DMS153 treated with DMSO at 0.1 percent for 48 hours (cell line): ENCODE measurements at regions not wholly inside any gene's neighbourhood (a gene's known extent, or its start where the extent isn't known, plus 50 kb on each side); places are given as distances from the start of the nearest gene placed in this dataset.

Experiments
- DNase-seq: peaks from one replicate; lab custom pipeline; 2025; ENCODE audit not compliant: unreplicated experiment; lab: John Stamatoyannopoulos, UW

DNA sequence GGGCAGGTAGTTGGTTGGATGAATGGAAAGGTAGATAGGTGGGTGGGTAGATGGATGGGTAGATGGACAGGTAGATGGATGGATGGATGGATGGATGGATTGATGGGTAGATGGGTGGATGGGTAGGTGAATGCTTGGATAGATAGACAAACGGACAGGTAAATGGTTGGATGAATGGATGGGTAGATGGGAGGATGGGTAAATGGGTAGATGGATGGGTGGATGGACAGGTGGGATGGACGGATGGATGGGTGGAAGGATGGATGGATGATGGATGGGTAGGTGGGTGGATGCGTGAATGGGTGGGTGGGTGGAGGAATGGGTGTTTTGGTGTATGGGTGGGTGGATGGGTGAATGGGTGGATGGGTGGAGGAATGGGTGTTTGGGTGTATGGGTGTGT lies 50.1 kb upstream of the ASAP2 start:
- DNase-seq = no peak

- DNase-seq = no peak
These were observed 52.6 kb upstream of the ASAP2 start for GRCh38 chr2:9154061-9154460.

DNA sequence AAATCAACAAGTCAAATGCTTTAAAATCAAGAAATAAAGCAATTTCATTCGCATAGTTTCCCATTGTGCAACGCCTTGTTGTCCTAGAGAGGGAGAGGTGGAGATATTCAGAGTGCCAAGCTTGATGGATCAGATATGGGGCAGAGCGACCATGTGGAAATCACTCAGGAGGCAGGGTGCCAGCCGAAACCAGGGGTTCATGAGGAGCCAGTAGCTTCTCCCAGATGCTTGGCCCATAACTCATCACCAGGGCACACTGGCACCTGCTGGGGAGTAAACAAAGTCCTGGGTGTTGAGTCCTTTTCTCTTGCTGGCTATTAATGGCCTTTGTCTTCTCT lies 53.0 kb upstream of the ASAP2 start:
- no peak for DNase-seq

DNA sequence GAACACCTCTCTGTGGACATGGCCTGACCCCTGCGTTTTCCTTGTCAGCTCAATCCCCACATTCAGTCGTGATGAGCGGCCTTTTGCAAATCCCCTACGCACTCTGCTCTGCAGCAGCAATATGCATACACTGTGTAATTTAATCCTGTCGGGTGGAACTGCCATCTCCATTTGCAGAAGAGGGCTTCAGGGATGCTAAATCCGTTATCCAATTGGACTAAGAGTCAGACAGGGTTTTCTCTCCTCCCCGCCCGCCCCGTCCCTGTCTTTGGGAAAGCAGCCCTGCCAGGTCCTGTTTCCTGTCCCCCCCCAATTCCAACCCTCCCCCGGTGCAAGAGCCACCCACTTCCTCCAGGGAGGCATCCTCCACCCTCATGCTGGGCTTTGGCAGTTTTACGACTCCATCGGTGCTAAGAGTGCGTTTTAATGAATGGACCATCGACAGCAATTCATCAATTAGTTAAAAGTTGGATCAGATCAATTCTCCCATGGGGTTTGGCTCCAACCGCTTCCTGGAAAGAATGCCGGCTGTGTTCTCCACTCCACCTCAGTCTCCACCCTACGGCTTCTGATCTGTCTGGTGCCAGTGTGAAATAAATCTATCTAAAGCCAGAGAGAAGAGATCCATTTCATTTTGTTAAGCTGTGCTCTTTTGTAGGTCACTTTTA lies 53.5 kb upstream of the ASAP2 start:
- peak; percentile 36 for DNase-seq

DNA sequence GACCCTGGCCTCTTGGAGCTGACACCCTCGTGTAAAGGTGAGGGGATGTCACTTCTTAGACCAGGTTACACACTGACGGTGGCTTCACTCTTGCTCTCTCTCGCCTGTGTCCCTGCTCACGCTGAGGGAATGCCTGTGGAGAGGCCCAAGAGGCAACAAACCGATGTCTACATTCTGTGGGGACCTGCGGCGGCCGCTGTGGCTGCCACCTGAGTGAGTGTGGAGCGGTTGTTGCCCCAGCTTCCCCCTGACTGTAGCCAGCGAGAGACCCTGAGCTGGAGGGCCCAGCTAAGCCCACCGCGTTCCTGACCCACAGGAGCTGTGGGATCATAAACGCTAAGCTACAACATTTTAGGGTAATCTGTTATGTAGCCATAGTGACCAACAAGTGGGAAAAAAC lies 55.7 kb upstream of the ASAP2 start:
- DNase-seq = no peak

DNA sequence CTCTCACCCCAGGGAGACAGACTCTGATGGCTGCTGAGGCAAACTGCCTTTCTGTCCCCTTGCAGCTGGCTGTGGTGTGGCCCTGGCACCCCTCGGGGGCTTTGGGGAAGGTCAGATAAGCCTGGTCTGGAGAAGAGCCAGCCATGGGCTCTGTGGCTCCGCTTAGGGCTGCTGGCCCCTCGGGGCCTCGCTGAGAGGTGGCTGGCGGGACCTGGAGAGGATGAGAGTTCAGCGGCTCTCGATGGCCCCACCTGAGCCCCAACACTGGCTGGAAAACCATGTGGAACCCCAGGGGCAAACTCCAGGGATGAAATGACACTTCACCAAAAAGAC lies 56.1 kb upstream of the ASAP2 start:
- DNase-seq = no peak

DNA sequence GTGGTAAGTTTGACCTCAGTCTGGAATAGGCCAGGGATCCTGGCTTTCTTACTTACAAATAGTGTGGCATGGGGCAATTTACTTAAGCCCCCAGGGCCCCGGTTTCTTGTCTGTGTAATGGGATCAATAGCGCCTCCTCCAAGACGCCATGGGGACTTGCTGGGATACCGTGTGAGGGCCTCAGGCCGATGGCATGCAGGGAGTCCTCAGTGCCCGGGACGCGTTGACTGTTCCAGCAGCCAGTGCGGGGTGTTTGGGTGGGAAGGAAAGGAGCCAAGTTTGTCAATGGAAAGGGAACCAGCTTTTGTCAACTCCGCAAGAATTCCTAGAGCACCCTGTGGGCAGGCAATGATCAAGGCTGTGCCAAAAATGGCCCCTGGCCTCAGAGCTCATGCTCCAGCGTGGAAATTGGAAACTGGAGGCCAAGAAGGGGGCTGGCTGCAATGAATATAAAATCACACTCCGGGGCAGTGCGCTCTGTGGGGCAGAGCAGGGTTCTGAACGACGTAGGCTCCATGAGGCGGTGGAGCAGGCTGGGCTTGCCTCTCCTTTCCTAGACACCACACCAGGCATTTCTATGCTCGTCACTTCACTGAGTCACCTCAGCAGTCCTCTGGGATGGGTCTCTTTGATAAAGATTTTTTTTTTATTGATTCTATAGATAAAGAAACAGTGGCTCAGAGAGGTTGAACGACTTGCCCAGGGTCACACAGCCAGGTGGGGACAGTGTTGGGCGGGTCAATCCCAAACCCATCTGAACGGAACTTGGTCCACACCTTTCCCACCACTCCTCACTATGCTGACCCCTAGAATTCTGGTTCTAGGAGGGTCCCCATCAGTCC lies 56.7 kb upstream of the ASAP2 start:
- DNase-seq = no peak

- no peak for DNase-seq
These were observed 57.3 kb upstream of the ASAP2 start for GRCh38 chr2:9149388-9149660.

DNA sequence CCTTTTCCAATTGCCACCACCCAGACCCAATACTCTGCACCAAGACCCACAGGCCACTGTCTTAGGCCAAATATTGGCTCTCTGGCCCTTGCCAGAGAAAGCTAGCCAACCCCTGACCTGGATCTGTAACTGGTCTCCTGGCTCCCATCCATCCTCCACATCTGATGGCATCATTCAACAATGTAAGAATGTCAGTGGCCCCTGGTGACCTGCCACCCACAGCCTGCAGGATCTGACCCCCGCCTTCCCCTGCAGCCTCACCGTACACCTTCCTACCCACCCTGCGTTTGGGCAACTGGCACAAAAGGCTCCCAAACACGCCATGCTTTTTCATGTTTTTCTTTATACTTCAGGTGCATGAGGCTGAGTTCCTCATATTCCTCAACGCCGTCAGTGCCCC lies 60.0 kb upstream of the ASAP2 start:
- DNase-seq = no peak

GRCh38 chr2:9145752-9146430 lies 60.7 kb upstream of the ASAP2 start:
- no peak for DNase-seq

DNA sequence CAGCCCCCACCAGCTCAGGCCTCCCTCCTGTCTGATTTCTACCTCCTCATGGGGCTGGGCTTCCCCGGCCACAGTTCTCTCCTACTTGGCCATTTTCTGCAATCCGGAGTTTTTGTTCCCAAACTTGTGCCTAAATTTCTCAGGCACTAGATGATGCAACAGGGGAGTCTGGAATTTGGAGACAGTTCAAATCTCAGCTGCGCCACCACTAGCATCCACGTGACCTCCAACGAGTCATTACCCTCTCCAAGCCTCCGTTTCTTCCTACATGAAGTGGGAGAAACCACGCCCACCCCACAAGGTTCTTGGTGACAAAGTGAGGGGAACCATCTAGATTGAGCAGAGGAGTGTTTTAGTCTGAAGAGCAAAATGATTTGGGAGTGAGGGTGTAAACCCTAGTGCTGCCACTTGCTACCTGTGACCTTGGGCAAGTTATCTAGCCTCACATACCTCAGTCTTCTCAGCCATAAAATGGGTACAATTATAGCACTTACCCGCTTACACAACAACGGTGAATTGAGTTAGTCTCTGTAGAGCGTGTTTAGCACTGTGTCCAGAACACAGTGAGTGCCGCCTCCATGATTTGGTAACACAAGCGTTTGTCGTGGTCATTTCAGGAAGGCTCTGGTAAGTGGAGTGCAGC lies 61.4 kb upstream of the ASAP2 start:
- no peak for DNase-seq

GRCh38 chr2:9144617-9145016 lies 62.0 kb upstream of the ASAP2 start:
- DNase-seq = no peak

- DNase-seq = no peak
These were observed 62.6 kb upstream of the ASAP2 start for GRCh38 chr2:9144046-9144445.

DNA sequence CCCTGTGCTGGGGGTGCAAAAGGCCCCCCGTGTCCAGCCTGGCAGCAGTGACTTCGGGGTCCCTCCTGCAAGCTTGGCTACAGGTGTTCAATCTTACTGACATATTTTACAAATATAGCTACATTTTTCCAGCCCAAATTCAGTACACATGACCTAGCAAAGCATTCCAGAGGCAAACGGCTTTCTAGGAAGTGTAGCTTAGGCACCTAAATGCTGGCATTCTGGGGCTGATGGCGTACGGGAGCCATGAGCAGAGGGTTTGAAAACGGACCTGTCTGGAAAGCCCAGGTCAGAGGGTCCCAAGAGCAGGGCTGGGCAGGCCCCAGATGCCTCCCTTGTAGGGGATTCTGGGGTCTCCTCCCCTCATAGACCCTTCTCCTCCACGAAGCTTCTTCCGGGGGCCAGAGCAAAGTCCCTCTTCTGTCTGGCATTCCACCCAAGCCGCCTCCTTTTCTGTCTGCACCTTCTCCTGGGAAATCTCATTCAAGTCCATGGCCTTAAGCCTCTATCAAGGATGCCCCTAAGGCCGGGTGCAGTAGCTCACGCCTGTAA lies 63.3 kb upstream of the ASAP2 start:
- DNase-seq = no peak

DNA sequence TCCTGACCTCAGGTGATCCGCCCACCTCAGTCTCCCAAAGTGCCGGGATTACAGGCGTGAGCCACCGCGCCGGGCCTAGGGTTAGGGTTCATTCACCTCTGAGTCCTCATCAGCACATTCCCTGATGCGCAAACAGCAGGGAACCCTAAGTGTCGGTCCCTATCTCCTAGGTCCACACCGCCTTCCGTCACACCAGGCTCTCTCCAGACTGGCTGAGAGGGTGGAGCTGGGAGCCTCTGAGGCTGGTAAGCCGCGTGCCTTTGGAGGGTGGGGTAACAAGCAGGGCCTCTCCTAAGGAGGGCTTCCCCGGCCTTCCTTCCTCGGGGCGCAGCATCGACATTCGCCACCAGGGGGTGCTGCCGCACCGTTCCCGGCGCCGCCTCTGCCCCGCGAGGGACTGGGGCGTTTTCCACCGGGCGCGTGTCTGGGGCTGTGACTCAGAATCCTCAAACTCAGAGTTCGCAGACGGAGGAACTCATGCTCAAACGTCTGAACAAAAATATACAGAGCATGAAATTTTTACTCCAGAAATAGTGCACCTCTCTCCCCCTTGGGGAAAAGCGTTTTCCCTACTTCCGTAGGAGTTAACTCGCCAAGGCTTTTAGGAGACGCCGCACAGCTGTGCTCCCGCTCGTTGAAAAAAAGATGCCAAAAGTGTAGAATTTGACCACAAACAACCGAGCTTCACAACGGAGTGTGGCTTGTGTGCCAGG lies 63.9 kb upstream of the ASAP2 start:
- DNase-seq = peak; percentile 14

GRCh38 chr2:9141706-9142460 lies 64.7 kb upstream of the ASAP2 start:
- no peak for DNase-seq

DNA sequence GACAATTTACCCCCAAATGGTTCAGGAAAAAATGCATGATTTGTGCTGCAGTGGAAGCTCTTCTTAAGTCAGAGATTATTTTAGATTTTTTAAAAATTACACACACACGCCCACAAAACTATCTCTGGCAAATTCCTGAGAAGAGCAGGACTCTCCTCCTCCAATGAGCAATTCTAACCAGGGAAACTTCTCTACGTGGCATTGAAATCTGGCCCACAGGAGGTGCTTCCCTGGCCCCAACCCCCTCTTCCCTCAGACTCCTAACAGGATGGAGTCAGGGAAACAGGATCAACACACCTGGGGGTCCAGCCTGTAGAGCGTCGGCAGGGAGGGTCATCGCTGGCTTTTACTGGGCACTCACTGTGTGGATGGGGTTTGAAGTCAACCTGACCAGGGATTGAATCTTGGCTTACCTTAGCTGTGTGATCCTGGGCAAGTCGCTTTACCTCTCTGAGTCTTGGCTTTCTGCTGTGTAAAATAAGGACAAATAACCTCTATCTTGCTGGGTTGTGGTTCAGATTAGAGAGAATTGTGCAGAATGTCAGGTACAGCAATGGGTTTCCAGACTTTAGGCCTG lies 65.4 kb upstream of the ASAP2 start:
- DNase-seq = no peak

- no peak for DNase-seq
These were observed 66.0 kb upstream of the ASAP2 start for GRCh38 chr2:9140645-9141044.

- DNase-seq = peak; percentile 16
These were observed 66.8 kb upstream of the ASAP2 start for GRCh38 chr2:9139491-9140443.
